ENCODE measurements at regions not wholly inside any gene's neighbourhood (a gene's known extent, or its start where the extent isn't known, plus 50 kb on each side); places are given as distances from the start of the nearest gene placed in this dataset.

GRCh38 chr4:79584352-79584751 is 176.3 kb upstream of the GK2 start:
- TF ChIP-seq POLR2A (IDR thresholded peaks at IDR 0.05), result no peak
- TF ChIP-seq CTCF (IDR thresholded peaks at IDR 0.05), result no peak
- no peak for TF ChIP-seq POLR2AphosphoS5 (IDR thresholded peaks at IDR 0.05)
